ENCODE measurements at regions not wholly inside any gene's neighbourhood (a gene's known extent, or its start where the extent isn't known, plus 50 kb on each side); places are given as distances from the start of the nearest gene placed in this dataset.

- Histone ChIP-seq H3K79me2 (ENCODE audit: insufficient read depth, low read length) (no peaks in the 10 kb centered on the region), H3K4me1 (ENCODE audit: insufficient read depth, low read length) (no peaks in the 10 kb centered on the region), H3K36me3 (ENCODE audit: insufficient read depth, low read length) (no peaks in the 10 kb centered on the region), H3K27ac (ENCODE audit: low read depth, low read length) (no peak overlapping the region), H2AFZ (ENCODE audit: low read length) (no peak overlapping the region), H3K9me3 (ENCODE audit: low read depth, low read length) (peaks cover 2% of the 10 kb centered on the region), H3K4me2 (ENCODE audit: insufficient read depth, low read length) (no peak overlapping the region), H4K20me1 (ENCODE audit: insufficient read depth, low read length) (no peaks in the 10 kb centered on the region), H3K4me3 (ENCODE audit: insufficient read depth, low read length) (no peak overlapping the region), H3K27me3 (ENCODE audit: insufficient read depth, low read length) (no peaks in the 10 kb centered on the region)
- no peak for DNase-seq (ENCODE audit: insufficient read length, low spot score, missing footprints)
- no peak for TF ChIP-seq CTCF (IDR thresholded peaks at IDR 0.05; ENCODE audit: extremely low read depth, low read depth, low read length)
Measured at GRCh38 chr6:167514524-167514923, 189.6 kb downstream of the TTLL2 start.

GRCh38 chr6:167515873-167516507 lies 191.1 kb downstream of the TTLL2 start:
- no peak overlapping the region for H3K4me3 ChIP-seq (ENCODE audit: insufficient read depth, low read length)
- TF ChIP-seq CTCF (IDR thresholded peaks at IDR 0.05; ENCODE audit: extremely low read depth, low read depth, low read length): no peak
- no peaks in the 10 kb centered on the region for H3K4me1 ChIP-seq (ENCODE audit: insufficient read depth, low read length)
- H3K27me3 ChIP-seq (ENCODE audit: insufficient read depth, low read length): no peaks in the 10 kb centered on the region
- peaks cover 2% of the 10 kb centered on the region for H3K9me3 ChIP-seq (ENCODE audit: low read depth, low read length)
- H2AFZ ChIP-seq (ENCODE audit: low read length): no peak overlapping the region
- DNase-seq (ENCODE audit: insufficient read length, low spot score, missing footprints): no peak
- no peaks in the 10 kb centered on the region for H3K36me3 ChIP-seq (ENCODE audit: insufficient read depth, low read length)
- no peak overlapping the region for H3K4me2 ChIP-seq (ENCODE audit: insufficient read depth, low read length)
- no peak overlapping the region for H3K27ac ChIP-seq (ENCODE audit: low read depth, low read length)
- no peaks in the 10 kb centered on the region for H4K20me1 ChIP-seq (ENCODE audit: insufficient read depth, low read length)
- no peaks in the 10 kb centered on the region for H3K79me2 ChIP-seq (ENCODE audit: insufficient read depth, low read length)

- H3K36me3 ChIP-seq (ENCODE audit: insufficient read depth, low read length): no peaks in the 10 kb centered on the region
- no peaks in the 10 kb centered on the region for H3K4me1 ChIP-seq (ENCODE audit: insufficient read depth, low read length)
- H4K20me1 ChIP-seq (ENCODE audit: insufficient read depth, low read length): no peaks in the 10 kb centered on the region
- no peaks in the 10 kb centered on the region for H3K79me2 ChIP-seq (ENCODE audit: insufficient read depth, low read length)
- DNase-seq (ENCODE audit: insufficient read length, low spot score, missing footprints): no peak
- no peaks in the 10 kb centered on the region for H3K27me3 ChIP-seq (ENCODE audit: insufficient read depth, low read length)
- no peak overlapping the region for H3K27ac ChIP-seq (ENCODE audit: low read depth, low read length)
- no peak overlapping the region for H2AFZ ChIP-seq (ENCODE audit: low read length)
- H3K4me3 ChIP-seq (ENCODE audit: insufficient read depth, low read length): no peak overlapping the region
- no peak for TF ChIP-seq CTCF (IDR thresholded peaks at IDR 0.05; ENCODE audit: extremely low read depth, low read depth, low read length)
- no peak overlapping the region for H3K4me2 ChIP-seq (ENCODE audit: insufficient read depth, low read length)
- H3K9me3 ChIP-seq (ENCODE audit: low read depth, low read length): peaks cover 2% of the 10 kb centered on the region
Measured at GRCh38 chr6:167517254-167517916, 192.5 kb downstream of the TTLL2 start.

GRCh38 chr6:167523426-167523825 lies 198.5 kb downstream of the TTLL2 start:
- H2AFZ ChIP-seq (ENCODE audit: low read length): no peak overlapping the region
- no peaks in the 10 kb centered on the region for H3K9me3 ChIP-seq (ENCODE audit: low read depth, low read length)
- no peak for TF ChIP-seq CTCF (IDR thresholded peaks at IDR 0.05; ENCODE audit: extremely low read depth, low read depth, low read length)
- no peaks in the 10 kb centered on the region for H3K79me2 ChIP-seq (ENCODE audit: insufficient read depth, low read length)
- no peak overlapping the region for H3K4me3 ChIP-seq (ENCODE audit: insufficient read depth, low read length)
- H3K4me2 ChIP-seq (ENCODE audit: insufficient read depth, low read length): no peak overlapping the region
- H3K27me3 ChIP-seq (ENCODE audit: insufficient read depth, low read length): no peaks in the 10 kb centered on the region
- H3K36me3 ChIP-seq (ENCODE audit: insufficient read depth, low read length): no peaks in the 10 kb centered on the region
- H3K4me1 ChIP-seq (ENCODE audit: insufficient read depth, low read length): no peaks in the 10 kb centered on the region
- no peaks in the 10 kb centered on the region for H4K20me1 ChIP-seq (ENCODE audit: insufficient read depth, low read length)
- no peak for DNase-seq (ENCODE audit: insufficient read length, low spot score, missing footprints)
- no peak overlapping the region for H3K27ac ChIP-seq (ENCODE audit: low read depth, low read length)

All from osteoblast (primary cell).